ENCODE measurements at regions not wholly inside any gene's neighbourhood (a gene's known extent, or its start where the extent isn't known, plus 50 kb on each side); places are given as distances from the start of the nearest gene placed in this dataset.

DNA sequence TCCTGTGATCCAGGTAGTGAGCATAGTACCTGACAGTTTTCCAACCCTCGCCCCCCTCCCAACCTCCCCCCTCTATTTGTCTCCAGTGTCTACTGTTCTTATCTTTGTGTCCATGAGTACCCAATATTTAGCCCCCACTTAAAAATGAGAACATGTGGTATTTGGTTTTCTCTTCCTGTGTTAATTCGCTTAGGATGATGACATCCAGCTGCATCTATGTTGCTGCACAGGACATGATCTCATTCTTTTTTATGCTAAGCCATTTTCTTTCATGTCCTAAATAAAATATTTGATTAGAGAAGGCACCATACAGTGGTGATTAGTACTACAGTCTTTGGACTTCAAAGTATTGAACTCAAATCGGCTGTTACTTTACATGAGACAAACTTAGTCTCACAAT is 1087.9 kb downstream of the CBLN2 start:
- H3K4me3 Mint-ChIP-seq: no peak overlapping the region
- no peak overlapping the region for H3K27ac Mint-ChIP-seq (ENCODE audit: low read depth)
- no peaks in the 10 kb centered on the region for H3K27me3 Mint-ChIP-seq

DNA sequence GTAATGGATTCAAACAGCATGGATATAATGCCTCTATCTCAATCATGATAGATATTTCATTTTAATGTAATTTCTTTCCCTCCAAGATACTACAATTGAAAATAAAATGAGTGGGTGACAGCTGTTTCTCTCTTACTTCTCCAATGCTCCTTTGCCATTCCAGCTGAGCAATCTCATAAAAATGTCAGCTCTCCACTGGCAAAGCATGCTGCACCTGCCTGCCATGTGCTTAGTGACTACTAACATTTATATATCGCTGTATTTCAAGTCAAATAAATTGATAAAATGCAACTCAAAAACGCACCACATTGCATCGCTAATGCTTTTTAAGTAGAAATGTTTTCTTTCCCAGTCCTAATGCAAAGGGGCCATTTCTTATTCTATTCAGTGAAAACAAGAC is 1093.9 kb downstream of the CBLN2 start:
- Mint-ChIP-seq H3K27me3 (no peaks in the 10 kb centered on the region), H3K36me3 (ENCODE audit: insufficient read depth) (no peaks in the 10 kb centered on the region), H3K4me3 (no peak overlapping the region), H3K9me3 (peaks cover 5% of the 10 kb centered on the region), H3K4me1 (no peaks in the 10 kb centered on the region), H3K27ac (ENCODE audit: low read depth) (no peak overlapping the region)
- no peak for ATAC-seq (replicated peaks; ENCODE audit: extremely low read depth, poor library complexity, severe bottlenecking)
- no peak for DNase-seq (ENCODE audit: low spot score in 2 of 2)

More for the DNA sequence above, 1087.9 kb downstream of the CBLN2 start:
- H3K4me1 Mint-ChIP-seq: no peaks in the 10 kb centered on the region
- ATAC-seq (replicated peaks; ENCODE audit: extremely low read depth, poor library complexity, severe bottlenecking) (no peak), DNase-seq (ENCODE audit: low spot score in 2 of 2) (no peak)
- H3K9me3 Mint-ChIP-seq: peaks cover 11% of the 10 kb centered on the region
- H3K36me3 Mint-ChIP-seq (ENCODE audit: insufficient read depth): no peaks in the 10 kb centered on the region

DNA sequence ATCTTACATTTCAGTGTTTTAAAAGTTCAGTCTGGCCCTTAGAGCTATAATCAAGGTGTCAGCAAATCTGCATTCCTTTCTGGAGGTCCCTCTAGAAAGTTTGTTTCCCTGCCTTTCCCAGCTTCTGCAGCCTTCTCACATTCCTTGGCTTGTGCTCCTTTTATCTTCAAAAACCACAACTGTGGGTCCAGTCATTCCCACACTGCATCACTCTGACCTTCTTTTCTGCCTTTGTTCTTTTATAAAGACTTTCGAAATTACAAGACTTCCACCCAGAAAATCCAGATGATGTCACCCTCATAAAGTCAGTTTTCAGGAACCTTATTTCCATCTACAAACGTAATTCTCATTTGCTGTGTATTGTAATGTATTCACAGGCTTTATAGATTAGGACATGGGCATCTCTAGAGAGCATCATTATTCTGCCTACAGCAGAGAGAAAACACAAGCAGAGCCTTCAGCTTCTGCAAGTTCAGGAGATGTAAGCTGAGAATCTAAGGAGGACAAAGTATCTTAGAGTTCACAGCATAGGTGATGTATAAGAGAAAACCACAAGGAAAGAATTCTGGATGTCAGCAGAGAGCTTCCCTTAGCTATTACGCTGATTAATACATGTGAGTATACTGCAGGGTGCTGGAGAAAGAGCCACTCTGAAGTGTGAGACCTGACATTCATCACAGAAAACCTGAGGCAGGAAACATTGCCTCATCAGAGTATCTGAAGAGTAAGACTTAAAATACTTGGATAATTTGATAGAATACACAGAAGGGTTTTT is 1100.2 kb downstream of the CBLN2 start:
- ATAC-seq (replicated peaks; ENCODE audit: extremely low read depth, poor library complexity, severe bottlenecking): no peak
- Mint-ChIP-seq H3K27me3 (no peaks in the 10 kb centered on the region), H3K4me1 (no peaks in the 10 kb centered on the region), H3K4me3 (no peak overlapping the region), H3K36me3 (ENCODE audit: insufficient read depth) (no peaks in the 10 kb centered on the region), H3K27ac (ENCODE audit: low read depth) (no peak overlapping the region), H3K9me3 (peaks cover 9% of the 10 kb centered on the region)
- no peak for DNase-seq (ENCODE audit: low spot score in 2 of 2)

DNA sequence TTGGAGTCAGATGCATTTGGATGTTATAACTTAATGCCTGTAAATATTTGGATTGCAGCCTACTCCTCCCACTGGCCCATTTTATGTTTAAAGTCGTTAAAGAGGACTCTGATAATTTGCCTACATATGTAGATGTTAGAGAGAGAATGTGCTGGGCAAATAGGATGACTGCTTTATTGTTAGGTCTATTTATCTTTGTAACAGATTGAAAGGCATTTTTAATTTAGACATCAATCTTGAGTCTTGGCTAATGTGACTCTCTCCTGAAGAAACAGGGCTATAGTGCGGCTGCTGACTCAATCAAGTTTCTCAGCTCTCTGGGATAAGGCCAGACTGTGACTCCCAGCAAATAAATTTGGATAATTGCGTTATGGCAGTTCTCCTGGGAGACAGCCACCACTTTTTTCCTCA is 1101.4 kb downstream of the CBLN2 start:
- Mint-ChIP-seq H3K4me1 (no peaks in the 10 kb centered on the region), H3K4me3 (no peak overlapping the region), H3K27me3 (no peaks in the 10 kb centered on the region), H3K27ac (ENCODE audit: low read depth) (no peak overlapping the region), H3K36me3 (ENCODE audit: insufficient read depth) (no peaks in the 10 kb centered on the region), H3K9me3 (peaks cover 9% of the 10 kb centered on the region)
- ATAC-seq (replicated peaks; ENCODE audit: extremely low read depth, poor library complexity, severe bottlenecking): no peak
- no peak for DNase-seq (ENCODE audit: low spot score in 2 of 2)

DNA sequence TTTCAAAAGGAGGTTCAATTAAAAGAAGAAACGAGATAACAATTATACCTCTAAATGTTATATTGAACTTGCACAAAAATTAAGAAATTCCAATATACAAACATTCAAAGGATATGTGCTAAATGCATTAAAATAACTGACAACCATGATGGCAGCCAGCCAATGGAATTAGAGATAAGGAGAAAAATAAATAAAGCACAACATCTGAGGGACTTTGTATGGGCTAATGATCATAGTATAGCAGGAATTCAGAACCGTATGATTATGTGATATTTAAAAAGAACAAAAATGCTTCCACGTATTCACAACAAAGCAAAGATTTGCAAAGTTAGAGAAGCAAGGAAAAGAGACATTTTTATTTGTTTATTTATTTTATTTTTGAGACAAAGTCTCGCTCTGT is 1103.0 kb downstream of the CBLN2 start:
- no peak for ATAC-seq (replicated peaks; ENCODE audit: extremely low read depth, poor library complexity, severe bottlenecking)

DNA sequence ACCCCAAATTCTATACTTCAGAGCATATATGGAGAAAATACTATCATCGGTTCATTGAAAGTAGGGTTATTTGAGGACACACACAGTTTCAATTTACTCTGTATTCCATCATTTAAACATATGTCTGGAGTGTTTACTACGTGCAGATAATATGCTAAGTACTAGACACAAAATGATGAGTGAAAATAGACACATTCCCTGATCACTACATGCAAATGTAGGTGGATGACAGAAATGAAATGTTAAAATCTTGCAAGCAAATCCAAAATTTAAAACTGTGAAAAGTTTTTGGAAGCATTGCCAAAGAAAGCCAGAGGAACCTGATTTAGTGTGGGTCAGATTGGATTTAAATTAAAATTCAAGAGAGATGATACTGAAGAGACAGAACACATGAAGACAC is 1106.6 kb downstream of the CBLN2 start:
- no peak for ATAC-seq (replicated peaks; ENCODE audit: extremely low read depth, poor library complexity, severe bottlenecking)
- Mint-ChIP-seq H3K27me3 (no peaks in the 10 kb centered on the region), H3K4me3 (no peak overlapping the region), H3K9me3 (no peaks in the 10 kb centered on the region), H3K4me1 (no peaks in the 10 kb centered on the region), H3K27ac (ENCODE audit: low read depth) (no peak overlapping the region), H3K36me3 (ENCODE audit: insufficient read depth) (no peaks in the 10 kb centered on the region)
- DNase-seq (ENCODE audit: low spot score in 2 of 2): no peak

More for the DNA sequence above, 1103.0 kb downstream of the CBLN2 start:
- H3K9me3 Mint-ChIP-seq: peaks cover 4% of the 10 kb centered on the region
- no peak overlapping the region for H3K4me3 Mint-ChIP-seq
- no peaks in the 10 kb centered on the region for H3K27me3 Mint-ChIP-seq
- DNase-seq (ENCODE audit: low spot score in 2 of 2): no peak
- no peaks in the 10 kb centered on the region for H3K36me3 Mint-ChIP-seq (ENCODE audit: insufficient read depth)
- H3K27ac Mint-ChIP-seq (ENCODE audit: low read depth): no peak overlapping the region
- H3K4me1 Mint-ChIP-seq: no peaks in the 10 kb centered on the region

DNA sequence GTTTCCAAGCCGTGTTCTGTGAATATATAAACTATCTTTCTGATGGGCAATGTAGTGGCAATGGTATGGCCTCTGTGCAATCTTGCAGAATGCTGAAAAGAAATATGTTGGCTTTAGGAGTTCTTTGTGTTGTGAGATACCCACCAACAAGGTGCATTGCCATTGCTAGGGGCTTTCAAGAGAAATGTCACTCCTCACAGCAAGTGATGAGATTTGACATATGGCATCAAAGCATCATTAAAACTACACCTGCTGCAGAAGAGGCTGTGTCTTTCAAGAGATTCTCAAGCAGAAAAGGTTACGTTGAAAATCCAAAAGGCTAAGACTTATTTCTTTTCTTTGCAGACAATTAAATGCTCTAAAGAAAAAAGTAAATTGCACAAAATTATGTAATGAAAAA is 1110.8 kb downstream of the CBLN2 start:
- no peaks in the 10 kb centered on the region for H3K27me3 Mint-ChIP-seq
- no peaks in the 10 kb centered on the region for H3K36me3 Mint-ChIP-seq (ENCODE audit: insufficient read depth)
- ATAC-seq (replicated peaks; ENCODE audit: extremely low read depth, poor library complexity, severe bottlenecking) (no peak), DNase-seq (ENCODE audit: low spot score in 2 of 2) (no peak)
- H3K27ac Mint-ChIP-seq (ENCODE audit: low read depth): no peak overlapping the region
- H3K9me3 Mint-ChIP-seq: no peaks in the 10 kb centered on the region
- H3K4me1 Mint-ChIP-seq: no peaks in the 10 kb centered on the region
- H3K4me3 Mint-ChIP-seq: no peak overlapping the region

DNA sequence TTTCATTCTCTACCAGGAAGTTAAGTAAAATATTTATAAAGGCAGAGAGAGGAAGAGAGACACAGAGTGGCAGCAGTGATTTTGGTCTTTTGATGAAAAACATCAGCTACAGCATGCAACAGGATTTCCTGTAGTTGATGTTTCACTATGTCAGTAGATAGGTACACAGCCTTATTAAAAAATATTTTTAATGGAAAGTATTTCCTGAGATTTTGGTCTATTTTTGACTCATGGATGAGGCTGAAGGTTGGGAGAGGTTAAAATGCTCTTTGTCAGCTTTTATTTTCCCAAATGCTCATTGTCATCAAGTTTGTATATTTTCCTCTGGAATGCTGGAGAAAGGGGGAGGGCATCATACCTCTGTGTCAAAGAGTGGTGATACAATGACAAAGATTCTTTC is 1112.5 kb downstream of the CBLN2 start:
- H3K4me3 Mint-ChIP-seq: no peak overlapping the region
- peaks cover under 1% of the 10 kb centered on the region for H3K36me3 Mint-ChIP-seq (ENCODE audit: insufficient read depth)
- H3K27ac Mint-ChIP-seq (ENCODE audit: low read depth): no peak overlapping the region
- no peaks in the 10 kb centered on the region for H3K27me3 Mint-ChIP-seq
- DNase-seq (ENCODE audit: low spot score in 2 of 2) (no peak), ATAC-seq (replicated peaks; ENCODE audit: extremely low read depth, poor library complexity, severe bottlenecking) (no peak)
- peaks cover 5% of the 10 kb centered on the region for H3K9me3 Mint-ChIP-seq
- H3K4me1 Mint-ChIP-seq: no peaks in the 10 kb centered on the region

DNA sequence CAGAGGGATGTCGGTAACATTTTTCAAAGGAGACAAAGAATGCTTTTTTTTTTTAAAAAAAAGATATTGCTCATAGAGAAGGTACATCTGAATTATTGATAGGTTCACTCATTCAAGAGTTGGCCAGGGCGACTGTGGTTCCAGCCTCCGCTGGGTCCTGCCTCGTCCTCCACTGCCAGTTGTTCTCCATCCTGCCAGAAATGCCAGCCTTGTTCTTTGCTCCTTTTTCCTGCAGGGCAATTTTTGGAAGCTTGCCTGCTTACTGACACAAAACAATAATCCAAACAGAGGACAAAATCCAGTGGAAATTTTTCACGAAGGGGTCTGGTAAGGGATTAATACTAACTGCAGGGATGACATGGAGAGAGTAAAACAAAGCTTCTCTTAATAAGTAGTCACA is 1113.0 kb downstream of the CBLN2 start:
- peaks cover 2% of the 10 kb centered on the region for H3K36me3 Mint-ChIP-seq (ENCODE audit: insufficient read depth)
- no peak overlapping the region for H3K4me3 Mint-ChIP-seq
- ATAC-seq (replicated peaks; ENCODE audit: extremely low read depth, poor library complexity, severe bottlenecking) (no peak), DNase-seq (ENCODE audit: low spot score in 2 of 2) (no peak)
- H3K4me1 Mint-ChIP-seq: no peaks in the 10 kb centered on the region
- peaks cover 5% of the 10 kb centered on the region for H3K9me3 Mint-ChIP-seq
- no peaks in the 10 kb centered on the region for H3K27me3 Mint-ChIP-seq
- no peak overlapping the region for H3K27ac Mint-ChIP-seq (ENCODE audit: low read depth)

DNA sequence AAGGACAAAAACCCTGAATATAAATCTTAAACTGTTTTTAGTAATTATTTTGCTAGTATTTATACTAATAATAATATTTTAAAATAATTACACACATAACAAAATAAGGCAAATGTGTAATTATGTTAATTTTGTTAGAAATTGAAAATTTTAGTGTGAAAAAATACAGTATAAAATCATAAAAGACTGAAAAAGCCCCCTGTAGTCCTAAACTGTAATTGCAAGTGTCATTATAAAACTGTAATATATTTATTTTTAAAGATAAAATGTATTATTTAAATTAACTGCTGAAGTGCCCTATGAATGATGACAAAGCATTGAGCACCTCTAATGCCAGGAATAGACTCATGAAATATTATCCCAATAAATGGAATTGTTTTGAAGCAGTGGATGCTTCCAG is 1117.7 kb downstream of the CBLN2 start:
- Mint-ChIP-seq H3K4me1 (no peaks in the 10 kb centered on the region), H3K27me3 (no peaks in the 10 kb centered on the region), H3K36me3 (ENCODE audit: insufficient read depth) (peaks cover 2% of the 10 kb centered on the region), H3K27ac (ENCODE audit: low read depth) (no peak overlapping the region), H3K9me3 (peaks cover 15% of the 10 kb centered on the region), H3K4me3 (no peak overlapping the region)
- ATAC-seq (replicated peaks; ENCODE audit: extremely low read depth, poor library complexity, severe bottlenecking) (no peak), DNase-seq (ENCODE audit: low spot score in 2 of 2) (no peak)

DNA sequence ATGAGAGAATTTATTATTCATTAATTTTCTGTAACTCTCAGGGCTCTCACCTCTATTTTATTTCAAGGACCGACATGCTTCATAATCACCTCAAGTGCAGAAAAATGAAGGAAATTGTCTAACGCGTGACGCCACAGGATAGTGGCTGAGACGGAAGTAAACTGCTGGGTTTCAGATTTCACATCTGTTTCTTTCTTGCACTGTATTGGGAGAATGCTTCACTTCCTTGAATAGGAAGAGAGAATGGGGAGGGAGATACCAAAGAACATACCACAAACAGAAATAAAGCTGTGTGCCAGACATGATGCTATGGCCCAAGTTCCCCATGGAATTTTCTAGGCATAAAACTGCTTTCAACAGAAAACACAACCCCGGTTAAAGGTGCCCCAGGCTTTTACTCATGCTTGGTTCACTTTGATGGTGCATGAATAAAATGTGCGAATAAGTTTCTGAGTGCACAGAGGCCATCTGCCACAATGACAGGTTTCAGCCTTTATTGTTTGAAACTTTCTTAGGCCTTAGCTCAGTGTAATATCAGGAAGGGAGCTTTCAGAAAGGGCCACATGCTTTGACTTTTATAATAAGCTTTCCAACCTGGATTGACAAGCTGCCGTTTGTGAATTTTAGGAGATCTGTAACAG is 1116.4 kb downstream of the SOCS6 start:
- H3K4me1 Mint-ChIP-seq: no peaks in the 10 kb centered on the region
- H3K9me3 Mint-ChIP-seq: peaks cover 12% of the 10 kb centered on the region
- no peaks in the 10 kb centered on the region for H3K27me3 Mint-ChIP-seq
- DNase-seq (ENCODE audit: low spot score in 2 of 2) (no peak), ATAC-seq (replicated peaks; ENCODE audit: extremely low read depth, poor library complexity, severe bottlenecking) (no peak)
- no peaks in the 10 kb centered on the region for H3K36me3 Mint-ChIP-seq (ENCODE audit: insufficient read depth)
- no peak overlapping the region for H3K27ac Mint-ChIP-seq (ENCODE audit: low read depth)
- H3K4me3 Mint-ChIP-seq: no peak overlapping the region

DNA sequence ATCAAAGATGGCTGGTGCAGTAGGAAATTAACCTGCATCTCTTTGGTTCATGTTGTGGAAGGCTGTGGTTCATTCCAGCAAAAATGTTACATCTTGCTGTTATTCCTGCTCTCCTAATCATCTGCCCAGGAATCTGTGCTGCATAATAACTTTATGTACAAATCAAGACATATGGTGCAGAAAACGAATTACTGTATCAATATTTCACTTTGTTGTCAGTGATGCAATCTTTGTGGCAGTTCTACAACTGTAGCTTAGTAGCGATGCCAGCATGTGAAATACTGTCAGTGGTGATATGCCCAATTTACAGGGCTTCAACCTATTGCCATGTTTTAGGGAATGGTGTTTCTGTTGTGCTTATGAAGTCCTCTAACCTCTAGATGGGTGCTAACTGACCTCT is 1114.7 kb downstream of the SOCS6 start:
- Mint-ChIP-seq H3K36me3 (ENCODE audit: insufficient read depth) (no peaks in the 10 kb centered on the region), H3K9me3 (peaks cover 11% of the 10 kb centered on the region), H3K4me3 (no peak overlapping the region), H3K27me3 (no peaks in the 10 kb centered on the region), H3K4me1 (no peaks in the 10 kb centered on the region), H3K27ac (ENCODE audit: low read depth) (no peak overlapping the region)
- ATAC-seq (replicated peaks; ENCODE audit: extremely low read depth, poor library complexity, severe bottlenecking) (no peak), DNase-seq (ENCODE audit: low spot score in 2 of 2) (no peak)

DNA sequence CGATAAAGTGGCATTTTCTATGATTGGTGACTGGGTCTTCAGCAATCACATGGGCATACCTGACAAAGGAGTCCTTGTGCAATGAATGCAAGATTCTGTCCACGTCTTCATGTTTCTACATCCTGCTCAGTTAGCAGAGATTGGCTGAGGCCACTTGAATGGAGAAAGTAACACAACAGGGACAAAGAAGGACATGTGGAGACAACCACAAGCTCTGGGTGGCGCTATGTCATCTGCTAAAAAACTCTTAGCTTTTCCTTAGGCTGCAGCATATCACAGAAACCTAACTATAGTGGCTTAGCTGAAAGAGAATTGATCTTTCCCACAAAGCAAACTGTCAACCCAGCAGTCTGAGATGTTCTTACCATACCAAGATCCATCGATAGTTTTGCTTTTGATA is 1109.7 kb downstream of the SOCS6 start:
- Mint-ChIP-seq H3K4me3 (no peak overlapping the region), H3K27me3 (no peaks in the 10 kb centered on the region), H3K27ac (ENCODE audit: low read depth) (no peak overlapping the region), H3K4me1 (no peaks in the 10 kb centered on the region), H3K9me3 (peaks cover 21% of the 10 kb centered on the region), H3K36me3 (ENCODE audit: insufficient read depth) (no peaks in the 10 kb centered on the region)
- no peak for DNase-seq (ENCODE audit: low spot score in 2 of 2)
- no peak for ATAC-seq (replicated peaks; ENCODE audit: extremely low read depth, poor library complexity, severe bottlenecking)
